NCI-H69 (cell line): ENCODE measurements at regions not wholly inside any gene's neighbourhood (a gene's known extent, or its start where the extent isn't known, plus 50 kb on each side); places are given as distances from the start of the nearest gene placed in this dataset.
A peak's percentile ranks its signal among the peaks of the same experiment; 100 is the strongest.
"Not testable (repeated sequence)": the region's sequence is repeated elsewhere in the genome, so short reads cannot be mapped to it uniquely, and the experiment has no call there.

Experiments
- DNase-seq: peaks from one replicate; lab custom pipeline; 2025; lab: John Stamatoyannopoulos, UW

- DNase-seq, result peak; percentile 19
These were observed 1512.5 kb upstream of the B3GALT2 start for GRCh38 chr1:194698908-194699318.

GRCh38 chr1:194693244-194693643 is 1506.8 kb upstream of the B3GALT2 start:
- DNase-seq, result no peak

GRCh38 chr1:194684636-194685035 is 1498.2 kb upstream of the B3GALT2 start:
- DNase-seq, result no peak

GRCh38 chr1:194658090-194658439 is 1471.7 kb upstream of the B3GALT2 start:
- DNase-seq, result no peak

GRCh38 chr1:194654956-194655355 is 1468.5 kb upstream of the B3GALT2 start:
- DNase-seq, result no peak

GRCh38 chr1:194653385-194653784 is 1467.0 kb upstream of the B3GALT2 start:
- no peak for DNase-seq

GRCh38 chr1:194647118-194647517 is 1460.7 kb upstream of the B3GALT2 start:
- DNase-seq, result no peak

GRCh38 chr1:194644528-194644927 is 1458.1 kb upstream of the B3GALT2 start:
- peak; percentile 10 for DNase-seq

- DNase-seq, result no peak
These were observed 1453.9 kb upstream of the B3GALT2 start for GRCh38 chr1:194640322-194640721.

- no peak for DNase-seq
These were observed 1442.6 kb upstream of the B3GALT2 start for GRCh38 chr1:194629011-194629410.

GRCh38 chr1:194624833-194625232 is 1438.4 kb upstream of the B3GALT2 start:
- no peak for DNase-seq

GRCh38 chr1:194618101-194618500 is 1431.7 kb upstream of the B3GALT2 start:
- DNase-seq, result no peak

- not testable (repeated sequence) for DNase-seq
These were observed 1430.9 kb upstream of the B3GALT2 start for GRCh38 chr1:194617272-194617671.

- DNase-seq, result no peak
These were observed 1430.4 kb upstream of the B3GALT2 start for GRCh38 chr1:194616835-194617234.

- DNase-seq, result no peak
These were observed 1415.8 kb upstream of the B3GALT2 start for GRCh38 chr1:194602184-194602583.

- DNase-seq, result no peak
These were observed 1414.3 kb upstream of the B3GALT2 start for GRCh38 chr1:194600716-194601115.

GRCh38 chr1:194598098-194598497 is 1411.7 kb upstream of the B3GALT2 start:
- peak; percentile 67 for DNase-seq

GRCh38 chr1:194586302-194586701 is 1399.9 kb upstream of the B3GALT2 start:
- DNase-seq, result no peak

- no peak for DNase-seq
These were observed 1397.6 kb upstream of the B3GALT2 start for GRCh38 chr1:194584052-194584451.

GRCh38 chr1:194570476-194570875 is 1384.1 kb upstream of the B3GALT2 start:
- DNase-seq, result no peak

- DNase-seq, result no peak
These were observed 1382.2 kb upstream of the B3GALT2 start for GRCh38 chr1:194568610-194569009.

GRCh38 chr1:194548071-194548470 is 1361.7 kb upstream of the B3GALT2 start:
- DNase-seq, result no peak

- DNase-seq, result no peak
These were observed 1357.6 kb upstream of the B3GALT2 start for GRCh38 chr1:194544012-194544411.

GRCh38 chr1:194538453-194538852 is 1352.0 kb upstream of the B3GALT2 start:
- peak; percentile 7 for DNase-seq

GRCh38 chr1:194537521-194537920 is 1351.1 kb upstream of the B3GALT2 start:
- peak; percentile 20 for DNase-seq
